Fibroblast of lung (primary cell): ENCODE measurements at regions not wholly inside any gene's neighbourhood (a gene's known extent, or its start where the extent isn't known, plus 50 kb on each side); places are given as distances from the start of the nearest gene placed in this dataset.

Experiments used
- DNase-seq, 2 donors: peaks; one replicate each; pipeline versions ENCODE4 v3.0.0 to v3.0.0-alpha.2; 2010; ENCODE audit warnings: low read depth in 2 of 2
- H2AFZ ChIP-seq: 2 replicates; pipeline ENCODE4 v1.5.1; 2012; ENCODE audit warnings: low read length, control low read depth, inconsistent platforms
- H3K27ac ChIP-seq: 2 replicates; pipeline ENCODE4 v1.5.1; 2011; ENCODE audit warnings: low read length, control low read depth; ENCODE audit not compliant: insufficient read depth
- H3K27me3 ChIP-seq: 2 replicates; pipeline ENCODE4 v1.5.1; 2011; ENCODE audit warnings: mild to moderate bottlenecking, low read length; ENCODE audit not compliant: control insufficient read depth, insufficient read depth
- H3K36me3 ChIP-seq: 2 replicates; pipeline ENCODE4 v1.5.1; 2011; ENCODE audit warnings: low read length; ENCODE audit not compliant: control insufficient read depth, insufficient read depth
- H3K4me1 ChIP-seq: 2 replicates; pipeline ENCODE4 v1.5.1; 2011; ENCODE audit warnings: low read length; ENCODE audit not compliant: control insufficient read depth, insufficient read depth; ENCODE audit errors: extremely low read depth
- H3K4me2 ChIP-seq: 2 replicates; pipeline ENCODE4 v1.5.1; 2011; ENCODE audit warnings: low read length, control low read depth; ENCODE audit not compliant: insufficient read depth; ENCODE audit errors: extremely low read depth
- H3K4me3 ChIP-seq, 4 experiments: fragments of 200-600 bp in 1 of 4; sonication (generic) in 1 of 4; replicated peaks in 1 of 4; 2 replicates each; pipeline ENCODE4 v1.5.1; 2011 to 2016; ENCODE audit warnings: low read length in 4 of 4, low read depth in 3 of 4, mild to moderate bottlenecking in 3 of 4, control low read depth in 2 of 4, inconsistent platforms in 1 of 4, mixed read lengths in 1 of 4; ENCODE audit not compliant: insufficient read depth in 1 of 4; ENCODE audit errors: control extremely low read depth in 1 of 4
- H3K79me2 ChIP-seq: 2 replicates; pipeline ENCODE4 v1.5.1; 2012; ENCODE audit warnings: mild to moderate bottlenecking, low read length, inconsistent platforms; ENCODE audit not compliant: control insufficient read depth, insufficient read depth
- H3K9ac ChIP-seq: 2 replicates; pipeline ENCODE4 v1.5.1; 2011; ENCODE audit warnings: mild to moderate bottlenecking, low read length, control low read depth; ENCODE audit not compliant: insufficient read depth
- H3K9me3 ChIP-seq: 2 replicates; pipeline ENCODE4 v1.5.1; 2012; ENCODE audit warnings: low read depth, low read length; ENCODE audit not compliant: control insufficient read depth, insufficient read depth
- H4K20me1 ChIP-seq: 2 replicates; pipeline ENCODE4 v1.5.1; 2011; ENCODE audit warnings: low read length; ENCODE audit not compliant: control insufficient read depth, insufficient read depth; ENCODE audit errors: extremely low read depth
- EZH2 ChIP-seq: IDR thresholded peaks from 2 replicates; pipeline ENCODE4 v1.5.1; 2012; ENCODE audit warnings: low read length, control low read depth, mild to moderate bottlenecking; ENCODE audit errors: missing control alignments
- TF ChIP-seq, protein P1 (sequence below), 2 donors: IDR thresholded peaks in 1 of 2; conservative IDR thresholded peaks in 1 of 2; 1 replicate in 1 of 2; 2 replicates in 1 of 2; pipeline ENCODE4 v1.5.1; 2011 to 2012; ENCODE audit warnings: low read length in 2 of 2, control low read depth in 1 of 2, inconsistent platforms in 1 of 2, low read depth in 1 of 2, mild to moderate bottlenecking in 1 of 2

DNA sequence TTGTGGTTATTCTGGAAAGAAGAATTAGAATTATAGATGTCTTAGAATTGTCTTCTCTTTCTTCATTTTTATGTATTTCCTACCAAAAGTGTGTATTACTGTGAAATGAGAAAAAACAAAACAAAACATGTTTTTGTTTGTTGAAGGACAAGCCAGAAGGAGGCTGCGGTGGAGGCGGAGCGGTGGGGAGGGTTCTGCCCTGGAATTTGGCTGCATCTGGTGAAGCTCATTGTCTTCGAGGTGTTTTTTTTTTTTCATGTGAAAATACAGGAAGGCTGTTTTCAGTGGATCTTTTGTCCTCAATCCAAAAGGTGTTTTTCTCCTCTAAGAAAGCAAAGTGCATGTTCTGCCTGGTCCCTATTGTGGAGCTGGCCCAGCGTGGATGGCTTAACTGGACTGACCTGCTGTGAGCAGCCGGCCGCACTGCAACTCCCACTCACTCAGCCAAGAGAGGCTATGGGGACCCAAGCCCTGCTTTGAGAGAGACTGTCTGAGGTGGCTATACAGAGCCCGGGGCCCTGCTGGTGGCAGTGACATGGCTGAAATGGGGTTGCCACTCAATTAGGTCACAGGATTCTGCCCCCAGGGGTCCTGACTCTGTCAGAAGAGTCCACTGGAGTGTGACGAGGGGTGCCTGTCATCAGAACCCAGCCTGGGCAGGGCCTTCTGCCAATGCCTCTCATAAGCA is 184.9 kb upstream of the MKI67 start:
- Histone ChIP-seq H3K27ac (no peak overlapping the region), H3K9ac (no peak overlapping the region), H3K4me1 (no peaks in the 10 kb centered on the region), H3K4me2 (no peak overlapping the region), H3K36me3 (no peaks in the 10 kb centered on the region), H3K4me3 (no peak overlapping the region), H4K20me1 (no peaks in the 10 kb centered on the region), H3K9me3 (no peaks in the 10 kb centered on the region), H2AFZ (no peak overlapping the region), H3K27me3 (no peaks in the 10 kb centered on the region), H3K79me2 (no peaks in the 10 kb centered on the region)
- no peak for DNase-seq
- TF ChIP-seq, protein P1, sequence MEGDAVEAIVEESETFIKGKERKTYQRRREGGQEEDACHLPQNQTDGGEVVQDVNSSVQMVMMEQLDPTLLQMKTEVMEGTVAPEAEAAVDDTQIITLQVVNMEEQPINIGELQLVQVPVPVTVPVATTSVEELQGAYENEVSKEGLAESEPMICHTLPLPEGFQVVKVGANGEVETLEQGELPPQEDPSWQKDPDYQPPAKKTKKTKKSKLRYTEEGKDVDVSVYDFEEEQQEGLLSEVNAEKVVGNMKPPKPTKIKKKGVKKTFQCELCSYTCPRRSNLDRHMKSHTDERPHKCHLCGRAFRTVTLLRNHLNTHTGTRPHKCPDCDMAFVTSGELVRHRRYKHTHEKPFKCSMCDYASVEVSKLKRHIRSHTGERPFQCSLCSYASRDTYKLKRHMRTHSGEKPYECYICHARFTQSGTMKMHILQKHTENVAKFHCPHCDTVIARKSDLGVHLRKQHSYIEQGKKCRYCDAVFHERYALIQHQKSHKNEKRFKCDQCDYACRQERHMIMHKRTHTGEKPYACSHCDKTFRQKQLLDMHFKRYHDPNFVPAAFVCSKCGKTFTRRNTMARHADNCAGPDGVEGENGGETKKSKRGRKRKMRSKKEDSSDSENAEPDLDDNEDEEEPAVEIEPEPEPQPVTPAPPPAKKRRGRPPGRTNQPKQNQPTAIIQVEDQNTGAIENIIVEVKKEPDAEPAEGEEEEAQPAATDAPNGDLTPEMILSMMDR (conservative IDR thresholded peaks at IDR 0.05 in 1 of 2, IDR thresholded peaks at IDR 0.05 in 1 of 2; ENCODE audit: low read depth in 1 of 2, low read length in 2 of 2), result no peak
- no peak for TF ChIP-seq EZH2

DNA sequence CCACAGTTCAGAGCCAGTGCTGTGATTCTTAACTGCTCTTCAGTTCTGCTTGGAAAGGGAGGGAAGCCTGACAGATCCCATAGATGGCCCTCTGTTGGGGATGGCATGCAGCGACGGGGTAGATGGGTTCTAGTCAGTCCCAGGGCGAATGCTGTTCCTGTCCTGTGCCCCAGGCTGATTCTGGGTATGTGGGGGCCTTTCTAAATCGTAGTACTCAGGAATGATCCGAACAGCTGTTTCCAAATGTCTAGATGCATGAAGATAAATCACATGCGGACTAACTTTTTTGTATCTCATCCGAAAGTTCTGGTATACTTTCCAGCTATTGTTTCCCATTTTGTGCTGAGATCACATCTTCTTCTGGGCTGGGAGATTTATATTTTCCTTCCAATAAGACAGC is 186.0 kb upstream of the MKI67 start:
- Histone ChIP-seq H3K9ac (no peak overlapping the region), H3K4me3 (no peak overlapping the region), H4K20me1 (no peaks in the 10 kb centered on the region), H3K36me3 (no peaks in the 10 kb centered on the region), H3K4me2 (no peak overlapping the region), H3K27me3 (no peaks in the 10 kb centered on the region), H2AFZ (no peak overlapping the region), H3K4me1 (no peaks in the 10 kb centered on the region), H3K79me2 (no peaks in the 10 kb centered on the region), H3K9me3 (no peaks in the 10 kb centered on the region), H3K27ac (no peak overlapping the region)
- no peak for DNase-seq
- TF ChIP-seq, protein P1 (conservative IDR thresholded peaks at IDR 0.05 in 1 of 2, IDR thresholded peaks at IDR 0.05 in 1 of 2; ENCODE audit: low read depth in 1 of 2, low read length in 2 of 2), result no peak
- TF ChIP-seq EZH2, result no peak

DNA sequence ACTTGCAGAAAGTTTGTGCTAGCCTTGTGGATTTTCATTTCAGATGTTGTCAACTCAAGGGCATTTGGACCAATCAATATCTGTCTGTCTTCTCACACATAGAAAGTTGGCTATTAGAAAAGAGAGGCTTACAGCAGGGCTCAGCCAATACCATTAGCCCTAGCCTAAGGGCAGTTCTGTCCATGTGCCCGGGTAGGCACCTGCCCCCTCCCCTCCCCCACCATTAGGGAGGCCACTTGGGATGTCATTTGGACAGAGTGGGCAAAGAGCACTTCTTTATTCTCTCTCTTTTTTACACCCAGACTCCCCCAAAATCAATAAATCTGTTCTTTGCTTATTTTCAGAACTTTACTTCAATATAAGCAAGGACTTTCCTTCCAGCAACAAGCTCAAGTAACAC is 188.5 kb upstream of the MKI67 start:
- no peaks in the 10 kb centered on the region for H3K36me3 ChIP-seq
- DNase-seq, result no peak
- H4K20me1 ChIP-seq, result no peaks in the 10 kb centered on the region
- H3K4me1 ChIP-seq, result no peaks in the 10 kb centered on the region
- TF ChIP-seq EZH2, result no peak
- TF ChIP-seq, protein P1 (conservative IDR thresholded peaks at IDR 0.05 in 1 of 2, IDR thresholded peaks at IDR 0.05 in 1 of 2; ENCODE audit: low read depth in 1 of 2, low read length in 2 of 2), result no peak
- no peak overlapping the region for H3K4me2 ChIP-seq
- no peaks in the 10 kb centered on the region for H3K27me3 ChIP-seq
- no peak overlapping the region for H3K27ac ChIP-seq
- H3K9me3 ChIP-seq, result no peaks in the 10 kb centered on the region
- no peak overlapping the region for H3K4me3 ChIP-seq
- H3K9ac ChIP-seq, result no peak overlapping the region
- H3K79me2 ChIP-seq, result no peaks in the 10 kb centered on the region
- H2AFZ ChIP-seq, result no peak overlapping the region
